Activated gamma-delta T cell treated with anti-CD3 and anti-CD28 coated beads, Interleukin-2, amount 50 U/mL, for 16 hours (primary cell): ENCODE measurements at regions not wholly inside any gene's neighbourhood (a gene's known extent, or its start where the extent isn't known, plus 50 kb on each side); places are given as distances from the start of the nearest gene placed in this dataset.

Experiments used
- DNase-seq: peaks from one replicate; pipeline ENCODE4 v3.0.0-alpha.2; 2020; ENCODE audit warnings: low read depth

- no peak for DNase-seq
Measured at GRCh38 chr1:25103164-25103795, 129.0 kb downstream of the SYF2 start.

- no peak for DNase-seq
Measured at GRCh38 chr1:25100151-25100833, 132.0 kb downstream of the SYF2 start.

GRCh38 chr1:25099343-25099951 is 132.9 kb downstream of the SYF2 start:
- peak; percentile 35 for DNase-seq

DNA sequence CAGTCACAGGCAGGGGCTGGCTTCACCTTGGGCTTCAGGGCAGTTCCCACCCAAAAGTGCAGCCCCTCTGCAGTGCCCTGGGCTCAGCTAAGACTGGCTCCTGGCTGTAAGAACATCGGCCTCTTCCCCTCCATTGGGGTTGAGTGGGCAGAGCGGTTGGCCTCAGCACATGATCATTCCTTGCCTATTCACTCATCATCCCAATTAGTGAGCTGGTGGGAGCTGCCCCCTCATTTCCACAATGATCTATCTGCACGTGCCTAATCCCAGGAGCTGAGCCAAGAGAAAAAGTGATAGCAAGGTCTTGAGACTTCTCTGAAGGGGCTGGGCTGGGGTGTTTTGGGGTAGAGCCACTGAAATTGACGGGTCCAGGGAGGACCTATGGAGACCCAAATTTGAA is 133.6 kb downstream of the SYF2 start:
- no peak for DNase-seq

- no peak for DNase-seq
Measured at GRCh38 chr1:25096307-25097150, 135.8 kb downstream of the SYF2 start.

- no peak for DNase-seq
Measured at GRCh38 chr1:25095635-25096200, 136.6 kb downstream of the SYF2 start.

DNA sequence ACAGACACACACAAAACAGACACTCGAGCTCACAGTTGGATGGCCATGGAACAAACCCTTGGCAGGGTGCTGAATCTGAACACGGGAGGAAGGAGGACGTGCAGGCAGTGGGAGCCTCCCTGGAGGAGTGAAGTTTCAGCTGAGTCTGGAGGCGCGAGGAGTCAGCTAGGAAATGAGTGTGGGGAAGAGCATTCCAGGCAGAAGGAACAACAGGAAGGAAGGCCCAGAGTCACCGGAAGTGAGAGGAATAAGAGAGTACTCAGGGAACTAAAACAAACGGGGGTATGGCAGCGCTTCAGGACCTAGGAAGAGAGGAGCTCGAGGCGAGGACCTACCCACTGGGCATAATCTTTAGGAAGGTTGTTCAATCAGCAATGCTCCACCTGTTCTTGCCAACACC is 137.3 kb downstream of the SYF2 start:
- DNase-seq, result no peak

DNA sequence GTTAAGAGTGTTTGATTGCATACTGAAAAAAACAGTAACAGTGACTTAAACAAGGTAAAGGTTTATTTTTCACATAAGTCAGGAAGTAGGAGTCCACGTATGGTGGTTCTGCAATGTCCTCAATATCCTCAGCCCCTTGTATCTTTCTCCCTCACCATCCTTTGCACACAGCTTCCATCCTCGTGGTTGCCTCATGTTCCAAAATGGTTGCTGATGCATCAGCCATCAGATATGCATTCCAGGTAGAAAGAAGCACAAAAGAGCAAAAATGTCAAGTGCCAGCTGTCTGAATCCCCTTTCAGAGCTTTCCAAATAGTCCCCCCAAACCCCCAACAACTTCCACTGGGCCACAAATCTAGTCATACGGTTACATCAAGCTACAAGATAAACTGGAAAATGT is 138.1 kb downstream of the SYF2 start:
- no peak for DNase-seq

- DNase-seq, result no peak
Measured at GRCh38 chr1:25091658-25092057, 140.6 kb downstream of the SYF2 start.

DNA sequence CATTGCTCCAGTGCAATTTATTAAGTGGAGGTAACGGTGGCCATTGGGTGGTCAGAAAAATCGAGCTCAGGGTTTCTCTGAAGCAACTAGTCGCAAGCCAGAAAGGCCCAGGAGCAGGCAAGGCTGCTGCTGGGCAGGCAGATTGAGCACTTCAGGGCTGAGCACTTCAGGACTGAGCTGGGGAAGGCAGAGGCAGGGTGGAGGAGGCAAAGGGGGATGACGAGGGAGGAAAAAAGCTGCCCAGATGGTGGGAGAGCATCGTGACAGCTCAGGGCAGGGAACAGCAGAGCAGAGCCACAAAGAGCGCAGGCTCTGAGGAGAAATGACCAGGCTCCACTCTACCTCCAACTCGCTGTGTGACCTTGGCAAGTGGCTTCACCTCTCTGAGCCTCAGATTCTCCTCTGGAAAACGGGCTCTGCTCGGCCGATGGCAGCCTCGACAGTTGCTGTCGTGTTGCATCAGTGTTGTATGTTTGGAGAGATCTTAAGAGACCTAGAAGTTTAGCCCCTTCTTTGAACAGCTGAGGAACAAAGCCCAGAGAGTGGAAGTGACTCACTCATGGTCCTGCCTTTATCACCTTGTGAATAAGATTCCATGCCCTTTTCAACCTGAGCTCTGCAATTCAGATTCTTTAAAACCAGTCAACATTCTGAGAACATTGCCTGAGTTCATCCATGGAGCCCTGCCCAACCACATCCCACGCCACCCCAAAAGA is 141.4 kb downstream of the SYF2 start:
- no peak for DNase-seq

- no peak for DNase-seq
Measured at GRCh38 chr1:25089772-25090171, 142.5 kb downstream of the SYF2 start.

DNA sequence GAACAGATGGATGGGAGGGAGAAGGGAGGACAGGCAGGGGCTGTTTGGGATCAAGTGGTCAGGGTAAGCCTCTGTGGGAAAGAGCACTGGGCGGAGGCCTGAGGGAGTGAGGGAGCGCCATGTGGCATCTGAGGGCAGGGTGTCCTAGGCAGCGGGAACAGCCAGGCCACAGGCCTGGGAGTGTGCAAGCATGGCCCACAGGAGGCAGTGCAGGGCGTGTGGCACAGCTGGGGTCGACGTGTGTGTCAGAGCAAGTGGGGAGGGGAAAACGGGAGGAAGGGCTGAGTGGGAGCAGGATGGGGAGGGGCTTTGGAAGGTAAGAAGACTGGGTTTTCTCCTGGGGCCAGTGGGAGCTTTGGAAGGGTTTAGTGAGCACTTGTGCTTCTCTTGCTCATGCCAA is 143.4 kb downstream of the SYF2 start:
- no peak for DNase-seq

DNA sequence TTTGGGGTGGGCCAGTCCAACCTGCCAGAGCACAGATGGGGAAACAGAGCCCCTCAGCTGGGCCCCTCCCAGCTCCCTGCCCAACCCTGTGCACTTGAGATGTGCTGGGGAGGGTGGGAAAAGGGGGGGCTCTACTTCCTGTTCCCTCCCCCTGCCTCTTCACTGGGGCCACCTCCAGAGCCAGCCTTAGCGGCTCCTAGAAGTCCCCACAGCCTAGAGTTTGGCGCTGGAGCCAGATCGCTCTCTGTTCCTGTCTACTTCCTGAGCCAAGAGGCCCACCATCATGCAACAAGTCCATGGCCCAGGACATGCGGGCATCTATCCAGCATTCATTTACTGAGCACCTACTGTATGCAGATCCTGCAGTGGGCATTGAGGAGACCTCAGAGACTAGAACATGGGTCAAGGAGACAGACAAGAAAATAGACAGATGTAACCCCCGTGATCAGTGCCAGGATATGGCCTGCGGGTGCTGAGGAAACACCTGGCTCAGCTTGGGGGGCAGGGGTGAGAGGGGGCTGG is 144.1 kb downstream of the SYF2 start:
- no peak for DNase-seq

DNA sequence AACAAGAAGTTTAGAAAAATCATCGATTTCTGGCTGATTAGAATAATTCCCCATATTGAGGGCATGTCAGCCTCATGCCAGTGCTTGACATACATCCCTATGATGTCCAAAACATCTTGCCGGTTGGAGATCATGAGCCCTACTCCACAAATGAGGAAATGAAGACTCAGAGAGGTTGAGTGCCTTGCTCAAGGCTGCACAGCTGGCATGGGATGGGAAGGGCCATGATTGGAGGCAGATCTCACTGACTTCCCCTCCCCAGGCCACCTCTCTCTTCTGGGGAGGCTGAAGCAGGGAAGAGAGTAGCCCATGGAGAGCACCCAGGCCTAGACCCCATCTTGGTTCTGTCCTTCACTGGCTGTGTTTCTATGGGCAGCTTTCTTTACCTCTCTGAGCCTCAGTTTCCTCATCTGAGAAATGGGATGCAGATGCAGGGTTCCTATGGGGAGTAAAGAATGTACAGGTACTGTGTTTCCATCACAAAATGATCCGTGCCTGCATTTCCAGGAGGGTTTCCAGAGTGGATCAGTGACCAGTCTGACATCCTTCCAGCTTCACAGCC is 145.7 kb downstream of the SYF2 start:
- no peak for DNase-seq

DNA sequence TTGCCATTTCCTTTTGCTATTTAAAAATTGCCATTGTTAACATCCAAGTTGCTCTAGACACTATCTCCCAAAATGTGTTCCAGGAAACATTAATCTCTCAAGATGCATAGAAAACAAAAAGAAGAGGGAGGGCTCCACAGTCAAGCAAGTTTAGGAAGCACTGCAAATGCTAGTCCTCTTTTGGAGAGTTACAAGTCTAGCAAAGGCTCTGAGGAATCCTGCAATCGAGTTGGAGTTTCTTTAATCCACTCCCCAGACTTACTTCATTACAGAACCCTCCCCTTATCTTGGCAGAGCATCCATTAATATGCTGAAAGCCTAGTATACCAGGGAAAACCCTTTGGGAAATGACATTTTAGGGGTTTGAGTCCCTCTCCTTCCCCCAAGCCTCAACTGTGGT is 147.9 kb downstream of the SYF2 start:
- no peak for DNase-seq

- DNase-seq, result no peak
Measured at GRCh38 chr1:25083481-25084345, 148.6 kb downstream of the SYF2 start.

GRCh38 chr1:25082995-25083394 is 149.3 kb downstream of the SYF2 start:
- DNase-seq, result no peak

DNA sequence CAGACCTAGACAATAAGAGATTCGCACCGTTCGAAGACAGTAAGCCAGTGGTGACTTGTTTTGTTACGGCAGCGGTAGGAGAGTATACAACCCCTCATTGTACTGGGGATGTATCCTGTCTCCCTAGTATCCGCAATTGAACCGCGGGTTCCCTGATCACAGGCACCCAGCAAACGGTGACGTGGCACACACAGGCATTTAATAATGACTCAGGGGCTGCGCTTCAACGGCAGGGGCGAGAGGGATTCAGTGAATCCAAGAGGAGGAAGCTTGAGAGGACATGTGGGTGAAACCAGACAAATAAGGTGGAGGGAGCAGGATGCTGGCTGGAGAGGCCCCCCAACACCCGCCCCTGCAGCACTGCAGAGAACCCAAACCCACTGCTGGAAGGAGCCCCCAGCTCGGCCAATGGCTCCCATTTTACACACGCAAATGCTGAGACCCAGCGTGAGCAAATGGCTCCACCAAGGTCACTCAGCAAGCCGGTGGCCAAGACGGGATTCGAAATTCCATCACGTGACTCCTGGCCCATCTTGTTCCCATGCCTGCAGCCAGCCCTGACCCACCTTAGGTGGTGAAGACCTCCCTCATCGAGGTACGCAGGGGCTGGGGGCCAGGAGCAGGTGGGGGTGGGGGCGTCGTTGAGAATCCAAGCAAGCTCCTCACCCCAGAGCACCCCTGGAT is 149.9 kb downstream of the SYF2 start:
- DNase-seq, result no peak

- DNase-seq, result no peak
Measured at GRCh38 chr1:25081496-25081895, 150.8 kb downstream of the SYF2 start.
